Endometrial microvascular endothelial cells (primary cell): ENCODE measurements at regions not wholly inside any gene's neighbourhood (a gene's known extent, or its start where the extent isn't known, plus 50 kb on each side); places are given as distances from the start of the nearest gene placed in this dataset.
"Not testable (repeated sequence)": the region's sequence is repeated elsewhere in the genome, so short reads cannot be mapped to it uniquely, and the experiment has no call there.

ENCODE experiments used
- in situ Hi-C: cut with HindIII; loops from 2 replicates; pipeline ENCODE4 v1.10.0; 2017; ENCODE audit warnings: low sequenced_read_pairs, low pct_unique_long_range_greater_than_20kb; ENCODE audit errors: inconsistent ontology term

DNA sequence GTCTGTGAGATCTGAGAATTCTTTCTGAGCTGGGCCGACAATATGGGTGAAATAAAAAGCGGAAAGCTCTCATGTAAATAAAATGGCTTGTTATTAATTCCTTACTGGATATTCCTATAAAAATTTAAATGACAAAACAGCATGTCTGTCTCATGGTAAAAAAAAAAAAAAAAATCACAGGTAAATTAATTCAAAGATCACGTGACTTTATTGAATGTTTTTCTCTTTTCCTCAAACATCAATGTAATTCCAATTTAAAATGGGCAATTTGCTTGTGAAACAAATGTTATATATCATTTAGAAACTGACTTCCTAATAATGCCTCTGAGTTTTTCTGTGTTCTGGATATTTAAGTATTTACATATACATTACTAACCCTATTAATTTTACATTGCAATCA, 280.3 kb downstream of the NR2F2 start:
- in situ Hi-C loops: no loop called here

DNA sequence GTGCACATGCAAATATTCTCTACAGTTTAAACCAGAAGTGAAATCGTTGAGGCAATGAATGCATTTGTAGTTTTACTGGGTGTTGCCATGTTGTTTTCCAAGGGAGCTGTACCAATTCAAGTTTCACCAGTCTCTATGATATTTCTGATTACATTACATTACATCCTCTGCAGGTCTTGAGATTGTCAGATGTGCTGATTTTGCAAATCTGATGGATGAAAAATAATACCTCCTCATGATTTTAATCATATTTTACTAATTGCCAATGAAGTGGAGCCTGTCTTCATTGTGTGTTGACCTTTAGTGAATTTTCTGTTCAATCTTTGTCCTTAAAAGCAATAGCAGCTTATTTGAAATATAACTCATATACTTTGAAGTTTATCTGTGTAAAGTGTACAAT, 282.4 kb downstream of the NR2F2 start:
- in situ Hi-C loops: no loop called here

DNA sequence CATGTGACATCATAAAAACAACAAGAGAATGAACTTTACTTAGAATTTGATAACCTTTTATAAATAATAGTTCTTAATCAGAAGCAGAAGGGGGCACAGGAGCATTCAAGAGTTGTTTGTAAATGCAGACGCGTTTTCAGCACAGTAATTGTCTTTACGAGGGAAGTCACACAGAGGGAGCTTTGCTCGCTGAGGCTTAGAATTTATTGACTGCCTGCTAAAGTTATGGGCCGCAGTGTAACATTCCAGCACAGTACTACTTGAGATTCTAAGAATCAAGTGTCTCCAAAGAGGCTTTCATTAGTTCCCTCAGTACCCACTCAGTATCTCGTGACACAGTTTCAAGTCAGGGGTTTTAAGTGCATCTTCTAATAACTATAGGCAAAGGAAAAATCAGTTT, 288.7 kb downstream of the NR2F2 start:
- in situ Hi-C loops: no loop called here

DNA sequence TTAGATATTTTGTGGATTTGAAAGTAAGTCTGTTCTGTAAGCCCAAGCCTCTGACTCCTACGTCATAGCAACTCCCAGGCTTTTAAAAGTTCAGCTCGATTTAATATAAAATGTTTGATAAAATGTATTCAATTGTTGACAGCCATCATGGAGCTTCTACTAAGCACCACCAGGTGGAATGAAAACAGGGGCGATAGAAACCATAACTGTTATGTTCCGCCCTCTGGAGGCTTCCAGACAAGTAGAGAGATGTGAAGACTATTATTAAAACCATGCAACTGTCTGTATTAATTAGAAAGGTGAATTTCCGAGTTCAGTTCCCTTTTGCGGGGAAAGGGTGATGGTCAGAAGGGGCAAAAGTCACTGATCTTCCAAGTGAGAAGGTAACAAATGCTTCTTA, 292.2 kb downstream of the NR2F2 start:
- in situ Hi-C loops: no loop called here

DNA sequence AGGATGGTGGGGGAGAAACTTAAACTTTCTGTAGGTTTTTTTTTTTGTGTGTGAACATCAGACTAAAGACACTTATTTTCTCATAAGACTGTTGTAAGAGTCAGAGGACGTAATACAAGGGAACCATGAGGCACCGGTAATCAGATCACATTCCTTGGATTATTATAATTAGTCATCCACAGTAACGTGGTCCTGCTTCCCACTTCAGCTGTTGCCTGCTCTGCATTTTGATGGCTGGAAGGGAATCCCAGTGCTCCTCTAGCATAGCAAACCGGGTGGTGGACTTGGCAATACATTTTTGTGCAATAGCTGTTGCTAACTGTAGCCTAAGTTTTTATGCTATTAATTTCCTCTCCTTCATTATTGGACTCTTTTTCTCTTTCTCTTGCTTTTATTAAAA, 294.8 kb downstream of the NR2F2 start:
- in situ Hi-C loops: no loop called here

DNA sequence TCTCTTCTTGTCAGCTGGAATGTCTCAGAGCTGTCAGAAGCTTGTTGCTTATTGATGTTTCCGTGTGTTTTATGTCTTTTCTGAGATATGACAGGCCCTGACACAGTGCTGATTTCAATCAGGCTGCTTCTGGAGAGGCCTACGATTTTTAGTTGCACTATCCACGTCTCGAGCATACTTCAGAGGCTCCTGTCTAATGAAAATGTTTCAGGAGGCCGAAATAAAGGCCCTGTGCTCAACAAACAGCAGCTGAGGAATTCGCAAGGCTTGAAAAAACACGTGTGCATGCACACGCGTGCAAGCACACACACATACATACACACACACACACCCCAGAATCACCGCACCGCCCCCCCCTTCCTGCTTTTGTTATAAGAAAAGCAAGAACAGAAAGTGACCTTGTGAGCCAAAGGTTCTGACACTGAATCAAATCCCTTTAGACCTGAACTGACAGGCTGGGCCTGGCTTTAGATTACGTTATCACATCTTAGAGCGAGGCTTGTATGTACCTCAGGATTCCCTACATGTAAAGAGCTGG, 296.6 kb downstream of the NR2F2 start:
- in situ Hi-C loops: no loop called here

DNA sequence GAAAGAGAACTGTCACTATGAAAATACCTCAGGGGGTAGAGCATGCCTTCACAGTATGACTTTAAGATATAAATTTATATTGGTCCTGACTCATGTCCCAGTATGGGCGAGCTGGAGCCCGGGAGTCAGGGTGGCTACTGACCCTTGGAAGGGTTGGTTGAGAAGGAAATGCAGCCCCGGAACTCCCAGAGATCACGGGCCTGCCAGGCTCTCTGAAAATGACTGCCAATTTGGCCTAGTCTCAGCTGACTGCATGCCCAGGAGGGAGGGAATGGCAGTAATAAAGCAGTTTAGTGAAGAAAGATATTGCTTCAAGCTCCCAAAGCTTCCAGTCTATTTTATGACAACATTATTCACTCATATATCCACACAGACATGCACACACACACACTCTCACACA, 299.0 kb downstream of the NR2F2 start:
- in situ Hi-C loops: no loop called here

DNA sequence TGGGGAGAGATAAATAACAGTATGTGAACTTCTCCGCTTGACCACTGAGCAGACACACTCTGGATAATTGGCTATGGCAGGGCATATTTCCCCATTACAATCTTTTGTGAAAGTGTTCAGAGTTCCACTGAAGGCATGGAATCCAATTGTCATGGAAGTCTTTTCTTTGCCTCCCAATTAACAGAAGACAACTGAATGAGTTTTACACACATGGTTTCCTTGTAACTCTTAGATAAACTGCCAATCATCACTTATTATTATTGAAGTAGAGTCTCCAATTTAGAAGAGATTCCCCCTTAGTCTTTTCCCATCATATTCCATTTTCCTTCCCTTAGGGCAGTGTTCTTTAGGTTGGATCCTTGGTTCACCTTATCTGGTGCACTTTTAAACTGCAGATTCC, 308.3 kb downstream of the NR2F2 start:
- in situ Hi-C loops: no loop called here

DNA sequence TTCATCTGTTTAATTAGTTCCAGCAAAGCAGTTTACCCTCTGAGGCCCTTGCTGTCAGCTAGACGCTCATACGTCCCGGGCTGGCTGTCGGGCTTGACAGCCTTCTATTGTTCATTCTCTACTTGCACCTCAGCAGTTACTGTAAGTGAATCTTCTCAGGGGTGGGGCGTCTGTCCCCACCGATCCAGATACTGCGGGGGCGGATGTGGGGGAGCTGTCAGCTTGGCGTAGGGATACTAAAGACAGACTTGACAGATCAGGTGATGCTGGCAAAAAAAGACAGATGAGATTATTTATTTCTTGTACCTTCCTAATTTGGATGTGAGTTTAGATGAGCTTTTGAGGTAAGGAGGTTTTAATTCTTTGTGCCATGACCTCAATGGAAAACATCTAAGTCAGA, 315.3 kb downstream of the NR2F2 start:
- in situ Hi-C loops: no loop called here

DNA sequence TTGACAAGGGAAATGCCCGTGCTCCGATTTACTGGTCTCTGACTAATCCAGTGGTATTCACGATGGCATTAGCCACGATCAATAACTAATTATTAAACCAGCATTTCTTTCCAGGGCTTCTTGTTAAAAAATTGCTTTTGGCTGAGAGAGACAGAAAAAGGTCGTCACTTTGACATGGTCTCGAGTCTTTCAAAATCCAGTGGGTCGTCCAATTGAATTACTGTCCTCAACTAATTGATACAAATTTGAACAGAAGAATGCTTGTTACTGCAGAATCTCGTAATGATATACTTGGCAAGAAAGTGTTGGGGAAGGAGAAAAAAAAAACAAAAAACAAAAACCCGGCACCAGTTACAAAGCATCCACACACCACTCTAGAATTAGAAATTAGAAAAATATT, 318.4 kb downstream of the NR2F2 start:
- in situ Hi-C loops: no loop called here

DNA sequence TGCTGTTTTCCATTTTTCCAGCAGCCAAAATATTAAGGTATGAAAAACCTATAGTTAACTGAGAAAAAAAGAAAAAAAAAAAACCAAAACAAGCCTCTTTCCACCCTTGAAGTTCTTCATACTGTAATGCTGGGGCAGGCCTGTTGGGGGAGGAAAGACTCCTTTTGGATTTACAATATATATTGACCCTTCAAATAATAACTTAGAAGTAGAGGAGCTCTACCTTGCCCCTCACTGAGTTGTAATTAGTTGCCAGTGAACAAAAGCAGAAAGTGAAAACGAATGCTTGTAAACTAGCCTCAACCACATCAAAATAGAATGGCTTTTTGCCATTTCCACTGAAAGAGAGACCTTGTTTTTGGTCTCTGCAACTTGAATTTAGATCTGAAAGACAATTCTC, 326.6 kb downstream of the NR2F2 start:
- in situ Hi-C loops: no loop called here

DNA sequence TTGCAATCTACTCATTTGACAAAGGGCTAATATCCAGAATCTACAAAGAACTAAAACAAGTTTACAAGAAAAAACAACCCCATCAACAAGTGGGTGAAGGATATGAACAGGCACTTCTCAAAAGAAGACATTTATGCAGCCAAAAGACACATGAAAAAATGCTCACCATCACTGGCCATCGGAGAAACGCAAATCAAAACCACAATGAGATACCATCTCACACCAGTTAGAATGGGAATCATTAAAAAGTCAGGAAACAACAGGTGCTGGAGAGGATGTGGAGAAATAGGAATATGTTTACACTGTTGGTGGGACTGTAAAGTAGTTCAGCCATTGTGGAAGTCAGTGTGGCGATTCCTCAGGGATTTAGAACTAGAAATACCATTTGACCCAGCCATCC, 336.5 kb downstream of the NR2F2 start:
- in situ Hi-C loops: not testable (repeated sequence)

DNA sequence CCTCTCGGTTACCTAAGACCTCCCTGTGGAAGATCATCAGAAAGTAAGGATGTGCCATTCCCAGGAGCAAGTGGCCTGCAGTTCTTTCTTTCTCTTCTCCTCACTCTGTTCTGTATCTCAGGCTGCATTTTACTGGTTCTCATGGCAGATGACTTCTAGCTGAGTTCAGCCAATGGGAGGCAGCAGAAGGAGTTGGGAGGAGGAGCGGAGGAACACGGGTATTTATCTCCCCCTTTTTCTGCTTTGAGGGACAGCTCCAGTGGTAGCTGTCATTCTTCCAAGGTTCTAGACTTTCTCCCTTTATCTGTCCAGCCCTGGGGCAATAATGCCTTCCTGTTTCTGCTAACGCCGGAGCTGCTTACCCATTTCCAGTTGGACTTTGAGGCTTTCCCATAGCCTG, 339.9 kb downstream of the NR2F2 start:
- in situ Hi-C loops: no loop called here

DNA sequence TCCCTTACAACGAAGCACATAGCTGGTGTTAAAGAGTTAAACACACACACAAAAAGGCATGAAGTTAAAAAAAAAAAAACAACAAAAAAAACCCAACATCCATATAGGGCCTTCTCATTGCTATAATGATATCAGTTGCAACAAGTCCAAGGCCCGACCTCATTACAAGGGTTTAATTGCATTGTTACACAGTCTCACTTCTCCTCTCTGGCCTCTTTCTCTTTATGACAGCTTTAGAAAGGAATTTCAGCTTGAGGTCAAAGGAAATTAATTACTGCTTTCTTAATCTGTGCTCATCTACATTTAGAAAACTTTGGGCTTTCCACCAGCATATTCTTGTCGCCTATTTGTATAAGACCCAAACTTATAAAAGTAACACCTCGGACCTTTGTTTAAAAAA, 342.1 kb downstream of the NR2F2 start:
- in situ Hi-C loops: no loop called here

DNA sequence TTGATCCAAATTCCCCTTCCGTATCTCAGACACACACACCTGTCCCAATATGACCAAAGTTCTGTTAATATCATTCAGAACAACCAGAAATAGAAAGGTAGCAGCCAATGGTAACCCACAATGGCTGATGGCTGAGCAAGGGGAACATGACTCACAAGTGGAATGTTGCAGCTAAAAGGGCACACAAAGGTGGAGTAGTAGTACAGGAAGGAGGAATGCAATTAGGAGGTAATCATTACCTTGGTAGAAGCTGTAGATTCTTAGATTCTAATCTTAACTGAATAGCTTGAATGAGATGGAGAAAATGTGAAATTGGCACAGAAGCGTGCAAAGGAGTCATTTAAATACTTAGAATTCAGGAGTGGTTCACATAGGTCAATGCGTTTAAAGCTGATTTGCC, 347.9 kb downstream of the NR2F2 start:
- in situ Hi-C loops: no loop called here

DNA sequence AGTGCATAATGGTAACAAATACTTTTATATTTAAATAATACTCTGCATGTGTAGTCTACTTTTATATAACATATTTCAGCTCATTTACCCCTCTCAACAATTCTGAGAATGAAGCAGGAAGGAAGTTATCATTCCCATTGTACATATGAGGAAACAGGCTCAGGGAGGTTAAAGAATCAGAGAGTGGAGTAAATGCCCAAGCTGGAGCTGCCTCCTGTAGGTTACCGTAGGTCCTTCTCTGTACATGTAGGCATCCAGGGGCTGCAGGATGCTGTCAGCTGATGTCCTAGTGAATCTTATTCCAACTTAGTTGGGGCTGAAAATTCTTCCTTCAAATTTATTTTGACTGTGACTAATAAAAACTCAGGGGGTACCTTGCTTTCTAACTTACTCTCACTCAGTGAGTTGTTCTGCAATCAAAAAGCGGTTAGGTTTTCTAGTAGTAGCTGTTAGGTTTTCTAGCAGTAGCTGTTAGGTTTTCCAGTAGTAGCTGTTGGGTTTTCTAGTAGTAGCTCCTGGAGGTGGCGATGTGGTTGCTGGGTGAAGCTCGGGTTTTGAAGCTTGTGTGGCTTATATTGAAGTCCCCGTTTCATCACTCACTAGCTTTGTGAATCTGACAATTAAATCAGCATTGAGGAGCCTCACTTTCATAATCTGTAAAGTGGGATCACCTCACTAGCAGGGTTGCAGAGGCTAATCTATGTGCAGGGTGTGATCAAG, 357.0 kb downstream of the NR2F2 start:
- in situ Hi-C loops: no loop called here

DNA sequence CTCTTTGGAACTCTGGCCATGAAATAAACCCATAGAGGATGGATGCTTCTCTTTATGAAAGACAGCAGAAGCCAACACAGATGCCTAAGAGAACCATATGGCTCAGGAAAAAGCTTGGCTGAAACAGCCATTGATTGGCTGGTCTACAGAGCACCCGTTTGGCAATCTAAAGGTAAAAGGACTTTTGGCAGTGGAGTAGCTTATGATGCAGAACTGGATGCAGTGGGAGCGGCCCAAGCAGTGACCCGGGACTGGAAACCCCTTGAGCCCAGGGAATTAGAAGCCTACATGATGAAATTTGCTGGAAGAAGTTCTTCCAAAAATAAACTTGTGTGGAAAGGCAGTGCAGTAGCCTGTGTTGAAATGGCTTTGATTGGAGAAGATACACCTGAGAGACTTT, 360.2 kb downstream of the NR2F2 start:
- in situ Hi-C loops: no loop called here

DNA sequence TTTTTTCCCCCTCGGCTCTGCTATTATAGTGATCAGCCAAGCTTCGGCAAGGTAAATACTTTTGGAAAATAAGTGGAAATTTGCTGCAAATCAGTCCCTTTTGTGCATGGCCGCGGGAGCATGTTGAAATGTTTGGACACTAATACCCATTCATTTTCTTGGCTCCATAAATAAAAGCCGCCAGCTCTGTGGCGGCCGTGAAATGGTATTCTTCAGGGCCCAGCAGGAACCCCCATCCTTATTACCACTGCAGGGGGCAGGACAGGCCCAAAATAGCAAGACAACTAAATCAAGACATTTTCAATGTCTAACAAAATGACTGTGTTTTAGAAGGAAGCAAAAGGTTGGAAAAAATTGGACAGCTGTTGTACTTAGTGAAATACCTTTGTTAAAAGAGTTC, 362.3 kb downstream of the NR2F2 start:
- in situ Hi-C loops: no loop called here

DNA sequence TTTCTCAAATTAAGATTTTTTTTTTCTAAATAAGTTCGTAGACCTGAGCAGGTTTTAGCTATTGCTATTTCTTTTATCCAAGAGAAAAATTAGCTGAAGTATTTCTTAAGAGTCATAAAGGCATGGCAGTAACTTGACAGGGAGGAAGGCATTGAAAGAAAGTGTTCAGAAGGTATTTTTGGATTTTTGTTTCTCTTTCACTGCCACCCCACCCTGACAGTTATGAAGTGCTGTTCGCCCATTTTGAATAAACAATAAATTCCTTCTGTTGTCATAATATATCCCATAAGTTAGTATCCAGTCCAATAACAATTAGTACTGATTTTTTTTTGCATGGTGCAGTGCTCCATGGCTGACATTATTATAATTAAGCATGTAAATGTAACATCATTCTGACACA, 363.0 kb downstream of the NR2F2 start:
- in situ Hi-C loops: no loop called here

DNA sequence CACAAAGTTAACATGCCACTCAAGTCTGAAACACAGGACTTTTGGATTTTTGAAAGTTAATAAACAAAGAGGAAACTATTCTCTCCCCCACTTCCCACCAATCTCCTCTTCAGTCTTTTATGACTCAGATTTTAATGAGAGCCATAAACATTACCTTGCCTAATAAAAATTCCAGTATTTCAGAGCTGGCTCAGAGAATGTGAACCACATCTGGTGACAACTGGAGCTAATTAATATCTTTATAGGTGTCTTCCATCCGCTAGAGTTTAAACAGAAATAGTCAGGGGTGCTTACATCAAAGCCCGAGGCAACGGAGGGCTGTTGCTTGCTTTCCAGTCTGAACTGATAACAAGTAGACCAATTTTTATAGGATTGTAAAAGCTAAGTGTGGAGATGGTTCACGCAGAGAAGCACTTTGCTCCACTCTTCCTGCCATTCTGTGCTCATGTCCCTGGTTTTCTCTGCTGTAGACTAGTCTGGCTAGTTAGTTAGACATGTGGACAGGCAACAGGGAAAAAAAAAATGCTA, 363.6 kb downstream of the NR2F2 start:
- in situ Hi-C loops: no loop called here

DNA sequence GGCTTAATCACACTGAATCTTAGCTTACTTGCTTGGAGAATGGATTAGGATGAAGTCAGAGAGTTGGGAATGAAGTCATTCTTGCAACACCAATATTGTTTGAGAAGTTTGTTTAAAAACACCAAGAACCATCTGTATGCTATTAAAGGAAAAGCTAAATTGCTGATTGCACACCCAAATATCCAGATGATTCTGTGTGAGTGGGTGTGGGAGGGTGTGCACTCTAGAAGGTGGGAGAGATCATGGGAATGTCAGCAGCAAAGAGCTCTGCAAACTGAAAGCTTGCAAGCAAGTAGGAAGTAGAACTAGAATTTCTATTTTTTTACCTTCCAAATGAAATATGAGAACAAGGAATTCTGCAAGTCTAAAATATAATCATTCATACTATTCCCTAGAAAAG, 364.9 kb downstream of the NR2F2 start:
- in situ Hi-C loops: no loop called here
